Brain pericyte (primary cell): ENCODE measurements at regions not wholly inside any gene's neighbourhood (a gene's known extent, or its start where the extent isn't known, plus 50 kb on each side); places are given as distances from the start of the nearest gene placed in this dataset.
"Not testable (repeated sequence)": the region's sequence is repeated elsewhere in the genome, so short reads cannot be mapped to it uniquely, and the experiment has no call there.

Source experiments
- DNase-seq: peaks from one replicate; pipeline ENCODE4 v3.0.0-alpha.2; 2012; ENCODE audit warnings: low read depth, low spot score

- no peak for DNase-seq
Measured at GRCh38 chr22:48824712-48825651, 1002.7 kb downstream of the BRD1 start.

DNA sequence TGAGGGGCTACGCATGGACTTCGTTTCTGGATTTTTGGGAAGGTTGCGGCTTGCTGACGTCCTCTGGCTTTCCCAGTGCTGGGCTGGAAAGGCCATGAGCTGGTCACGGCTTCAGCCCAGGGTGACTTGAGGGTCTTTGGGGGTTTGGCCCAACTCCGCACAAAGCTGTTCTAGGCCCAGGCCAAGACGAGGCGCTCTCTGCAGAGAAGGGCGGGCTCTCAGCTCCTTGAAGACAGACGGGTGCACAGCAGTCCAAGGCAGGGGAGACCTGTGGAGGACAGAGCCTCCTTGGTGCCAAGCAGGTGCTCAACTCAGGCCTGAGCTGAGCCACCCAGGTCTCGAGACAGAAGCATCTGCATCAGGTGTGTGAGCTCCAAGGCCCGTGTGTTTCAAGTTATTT lies 1003.7 kb downstream of the BRD1 start:
- no peak for DNase-seq

DNA sequence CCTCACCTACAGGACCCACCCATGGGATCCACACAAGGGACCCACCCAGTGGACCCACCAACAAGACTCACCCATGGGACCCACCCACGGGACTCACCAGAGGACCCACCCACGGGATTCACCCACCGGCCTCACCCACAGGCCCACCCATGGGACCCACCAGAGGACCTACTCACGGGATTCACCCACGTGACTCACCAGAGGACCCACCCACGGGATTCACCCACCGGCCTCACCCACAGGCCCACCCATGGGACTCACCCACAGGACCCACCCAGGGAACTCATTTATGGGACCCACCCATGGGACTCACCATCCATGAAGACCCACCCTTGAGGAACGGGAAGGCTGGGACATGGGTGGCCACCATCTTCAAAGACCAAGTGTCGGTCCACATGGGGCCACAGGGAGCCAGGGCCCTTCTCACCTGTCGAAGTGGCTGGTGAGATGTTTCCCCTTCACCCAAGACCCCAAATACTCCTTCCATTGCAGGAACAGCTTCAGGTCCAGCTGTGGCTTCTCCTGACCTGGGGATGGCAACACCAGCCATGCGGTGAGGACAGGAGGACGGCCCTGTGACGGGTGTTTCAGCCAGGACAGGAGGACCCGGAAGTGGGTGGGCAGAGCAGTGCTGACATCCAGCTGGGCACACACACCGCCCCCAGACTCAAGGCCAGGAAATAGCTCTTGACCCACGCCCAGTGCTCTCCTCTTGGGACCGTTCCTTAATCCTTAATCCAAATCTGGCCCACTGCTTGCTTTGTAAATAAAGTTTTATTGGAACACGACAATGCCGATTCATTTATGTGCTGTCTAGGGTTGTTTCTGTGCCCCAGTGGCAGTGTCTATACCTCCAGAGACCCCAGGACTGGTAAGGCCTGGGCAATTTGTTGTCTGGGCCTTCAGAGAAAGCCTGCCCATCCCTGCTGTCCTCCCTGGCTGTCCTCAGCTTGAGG lies 1005.1 kb downstream of the BRD1 start:
- DNase-seq: no peak

DNA sequence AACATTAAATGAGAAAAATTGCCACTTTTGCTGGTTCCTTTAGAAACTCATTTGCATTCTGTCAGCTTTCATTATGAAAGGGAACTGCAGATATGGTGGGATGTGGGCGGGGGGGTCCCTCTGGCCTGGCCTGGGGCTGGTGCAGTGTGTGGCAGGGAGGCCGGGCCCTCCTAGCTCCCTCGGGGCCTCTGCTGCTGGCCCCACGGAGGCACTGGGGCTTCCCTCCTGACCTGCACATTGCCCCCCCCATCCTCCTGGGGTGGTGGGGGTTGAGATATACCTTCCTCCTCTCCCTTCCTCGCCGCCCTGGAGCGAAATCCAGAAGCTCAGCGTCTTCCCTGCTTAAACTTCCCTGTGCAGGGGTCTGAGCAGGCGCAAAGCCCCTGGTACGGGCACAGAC lies 1005.9 kb downstream of the BRD1 start:
- no peak for DNase-seq

GRCh38 chr22:48821346-48821690 lies 1006.4 kb downstream of the BRD1 start:
- DNase-seq: no peak

GRCh38 chr22:48820481-48821345 lies 1007.0 kb downstream of the BRD1 start:
- DNase-seq: no peak

DNA sequence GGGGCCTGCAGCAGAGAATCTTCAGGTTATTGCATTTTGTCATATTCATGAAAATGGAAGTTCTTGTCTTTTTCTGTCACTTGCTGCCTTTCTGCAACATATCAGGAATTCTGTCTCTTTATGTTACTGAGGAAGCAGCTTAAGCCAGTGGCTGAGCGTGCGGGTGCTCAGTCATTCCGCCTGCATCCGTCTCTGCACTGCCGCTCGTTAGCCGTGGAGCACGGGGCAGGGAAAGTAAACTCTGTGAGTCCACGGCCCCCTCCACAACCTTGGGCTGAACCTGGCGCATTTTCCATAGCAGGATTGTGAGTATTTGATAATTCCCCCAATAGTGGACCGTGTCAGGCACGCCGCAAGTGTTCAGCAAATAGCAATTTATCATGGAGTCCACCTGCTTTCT lies 1007.7 kb downstream of the BRD1 start:
- DNase-seq: no peak

GRCh38 chr22:48819232-48819631 lies 1008.4 kb downstream of the BRD1 start:
- DNase-seq: no peak

- DNase-seq: not testable (repeated sequence)
Measured at GRCh38 chr22:48817491-48817890, 1010.2 kb downstream of the BRD1 start.

GRCh38 chr22:48811885-48812284 lies 1015.8 kb downstream of the BRD1 start:
- DNase-seq: no peak

DNA sequence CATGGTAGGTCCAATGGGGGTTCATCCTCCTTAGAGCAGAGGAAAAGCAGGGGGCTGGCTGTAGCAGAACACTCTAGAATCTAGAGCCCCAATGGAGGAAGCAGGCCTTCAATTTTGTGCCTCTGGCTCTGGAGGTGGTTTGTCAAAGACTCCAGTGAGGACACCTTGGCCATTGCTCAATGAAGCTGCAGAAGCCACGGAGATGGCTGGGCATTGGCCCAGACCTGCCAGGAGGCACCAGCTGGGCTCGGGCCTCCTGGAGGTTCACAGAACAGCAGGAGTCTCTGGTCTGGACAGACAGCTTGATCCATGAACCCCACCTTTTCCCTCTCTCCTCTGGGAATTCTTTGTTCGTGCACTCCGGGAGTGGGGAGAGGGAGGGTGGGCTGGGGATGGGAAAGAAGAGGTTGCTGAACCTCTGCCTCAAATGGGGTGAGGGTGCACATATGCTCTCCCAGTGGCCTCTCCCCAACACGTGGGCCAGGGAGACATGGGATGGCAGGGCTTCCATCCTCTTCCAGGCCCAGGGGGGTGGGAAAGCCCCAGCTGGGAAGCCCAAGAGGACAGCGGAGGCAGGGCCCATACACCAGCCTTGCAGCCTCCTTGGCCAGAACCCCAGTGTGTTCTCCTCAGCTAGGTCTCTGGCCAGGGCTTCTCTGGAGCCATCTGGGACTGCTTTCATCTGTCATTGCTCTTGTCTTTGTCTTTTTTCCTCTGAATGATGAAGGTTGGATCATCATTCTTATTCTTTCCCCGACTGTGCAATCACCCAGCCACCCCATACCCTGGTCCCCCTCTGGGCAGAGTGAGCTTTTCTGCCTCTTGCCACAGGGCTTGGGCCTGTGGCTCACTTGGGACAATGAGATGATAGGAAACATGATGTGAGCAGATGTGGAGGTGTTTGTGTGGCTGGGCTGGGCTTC lies 1019.4 kb downstream of the BRD1 start:
- no peak for DNase-seq

- no peak for DNase-seq
Measured at GRCh38 chr22:48807155-48807554, 1020.5 kb downstream of the BRD1 start.

DNA sequence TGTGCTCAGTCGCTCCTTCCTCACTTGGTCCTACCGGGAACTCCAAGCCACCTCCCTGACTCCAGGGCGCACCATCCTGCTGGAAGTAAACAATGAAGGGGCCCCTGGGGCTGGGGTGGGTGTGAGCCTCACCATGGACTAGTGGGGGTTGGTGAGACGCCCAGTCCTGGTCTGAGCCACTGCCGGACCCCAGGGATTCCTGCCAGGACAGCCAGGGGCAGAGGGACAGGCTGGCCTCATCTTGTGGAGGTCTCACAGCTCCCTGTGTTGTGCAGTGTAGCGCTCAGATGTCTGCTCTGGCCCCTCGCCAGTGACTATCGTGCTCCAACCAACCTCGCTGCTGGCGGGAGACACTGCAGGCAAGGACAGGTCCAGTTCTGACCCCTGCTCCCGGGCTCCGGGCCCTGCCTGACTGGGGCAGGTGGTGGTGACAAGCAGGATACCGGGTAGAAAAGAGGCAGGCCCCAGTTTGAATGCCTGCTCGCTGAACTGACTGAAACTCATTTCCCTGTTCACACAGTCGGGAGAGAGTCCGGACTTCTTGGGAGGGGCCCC lies 1021.4 kb downstream of the BRD1 start:
- no peak for DNase-seq

- DNase-seq: no peak
Measured at GRCh38 chr22:48805516-48805915, 1022.2 kb downstream of the BRD1 start.

- no peak for DNase-seq
Measured at GRCh38 chr22:48804811-48805301, 1022.8 kb downstream of the BRD1 start.

GRCh38 chr22:48803948-48804810 lies 1023.5 kb downstream of the BRD1 start:
- no peak for DNase-seq

GRCh38 chr22:48803171-48803947 lies 1024.3 kb downstream of the BRD1 start:
- no peak for DNase-seq

GRCh38 chr22:48802576-48802975 lies 1025.1 kb downstream of the BRD1 start:
- no peak for DNase-seq
